T47D (cell line): ENCODE measurements at regions not wholly inside any gene's neighbourhood (a gene's known extent, or its start where the extent isn't known, plus 50 kb on each side); places are given as distances from the start of the nearest gene placed in this dataset.
"Not testable (repeated sequence)": the region's sequence is repeated elsewhere in the genome, so short reads cannot be mapped to it uniquely, and the experiment has no call there.

Experiments used
- DNase-seq, 2 experiments: peaks; one replicate each; pipeline versions ENCODE4 v3.0.0 to v3.0.0-alpha.2; 2011 to 2012; ENCODE audit warnings: low read depth in 1 of 2, low spot score in 1 of 2
- JUND ChIP-seq: IDR thresholded peaks from 2 replicates; pipeline ENCODE4 v1.6.1; 2012; ENCODE audit warnings: low read depth
- in situ Hi-C: cut with HindIII; loops from 2 replicates; pipeline ENCODE4 v1.10.0; 2016; ENCODE audit warnings: low sequenced_read_pairs, low pct_unique_long_range_greater_than_20kb

- DNase-seq: no peak
- no peak for TF ChIP-seq JUND
- in situ Hi-C loops: no loop called here
Observed at GRCh38 chr22:22771696-22772377, 115.8 kb upstream of the IGLL5 start.

GRCh38 chr22:22772396-22772795 is 115.2 kb upstream of the IGLL5 start:
- in situ Hi-C loops: no loop called here

GRCh38 chr22:22772883-22773282 is 114.7 kb upstream of the IGLL5 start:
- TF ChIP-seq JUND: no peak
- in situ Hi-C loops: no loop called here
- no peak for DNase-seq

More at GRCh38 chr22:22772396-22772795, 115.2 kb upstream of the IGLL5 start:
- no peak for TF ChIP-seq JUND
- DNase-seq: no peak

- in situ Hi-C loops: no loop called here
- TF ChIP-seq JUND: no peak
- DNase-seq: no peak
Observed at GRCh38 chr22:22773427-22773826, 114.2 kb upstream of the IGLL5 start.

GRCh38 chr22:22773979-22774604 is 113.5 kb upstream of the IGLL5 start:
- DNase-seq: no peak
- in situ Hi-C loops: no loop called here
- TF ChIP-seq JUND: no peak

GRCh38 chr22:22774762-22775161 is 112.9 kb upstream of the IGLL5 start:
- in situ Hi-C loops, DNase-seq: not testable (repeated sequence)

- DNase-seq: no peak
- TF ChIP-seq JUND: no peak
- in situ Hi-C loops: no loop called here
Observed at GRCh38 chr22:22776121-22776520, 111.5 kb upstream of the IGLL5 start.

- no peak for TF ChIP-seq JUND
- in situ Hi-C loops: no loop called here
- no peak for DNase-seq
Observed at GRCh38 chr22:22779213-22779612, 108.4 kb upstream of the IGLL5 start.

- no peak for DNase-seq
- TF ChIP-seq JUND: no peak
- in situ Hi-C loops: no loop called here
Observed at GRCh38 chr22:22783575-22783974, 104.0 kb upstream of the IGLL5 start.

GRCh38 chr22:22784249-22785039 is 103.2 kb upstream of the IGLL5 start:
- no peak for DNase-seq
- no peak for TF ChIP-seq JUND
- in situ Hi-C loops: no loop called here

GRCh38 chr22:22785316-22786065 is 102.1 kb upstream of the IGLL5 start:
- no peak for TF ChIP-seq JUND
- in situ Hi-C loops: no loop called here
- DNase-seq: no peak

GRCh38 chr22:22786301-22787115 is 101.1 kb upstream of the IGLL5 start:
- no peak for TF ChIP-seq JUND
- in situ Hi-C loops: no loop called here
- DNase-seq: no peak
